GM06990 (cell line): ENCODE measurements at regions not wholly inside any gene's neighbourhood (a gene's known extent, or its start where the extent isn't known, plus 50 kb on each side); places are given as distances from the start of the nearest gene placed in this dataset.

Source experiments
- DNase-seq: peaks from one replicate; pipeline ENCODE4 v3.0.0-alpha.2; 2011; ENCODE audit not compliant: insufficient read length; ENCODE audit errors: extremely low read depth
- H3K27me3 ChIP-seq: replicated peaks from 2 replicates; pipeline ENCODE4 v1.6.0; 2011; ENCODE audit warnings: low read length; ENCODE audit not compliant: control insufficient read depth, insufficient read depth
- H3K36me3 ChIP-seq: 2 replicates; pipeline ENCODE4 v1.5.1; 2011; ENCODE audit warnings: low read length; ENCODE audit not compliant: control insufficient read depth, insufficient read depth
- H3K4me3 ChIP-seq: replicated peaks from 2 replicates; pipeline ENCODE4 v1.5.1; 2011; ENCODE audit warnings: low read depth, mild to moderate bottlenecking, control low read depth, low read length
- CTCF ChIP-seq: IDR thresholded peaks from 2 replicates; pipeline ENCODE4 v1.5.1; 2011; ENCODE audit warnings: low read length, control low read depth, mild to moderate bottlenecking, inconsistent platforms; ENCODE audit not compliant: insufficient read depth, poor library complexity, severe bottlenecking

- no peak for TF ChIP-seq CTCF
- Histone ChIP-seq H3K4me3 (no peak overlapping the region), H3K36me3 (no peaks in the 10 kb centered on the region), H3K27me3 (no peaks in the 10 kb centered on the region; the same call in none of the 2 replicates)
- DNase-seq: no peak
Observed at GRCh38 chr17:34842235-34842634, 119.0 kb downstream of the CCT6B start.

- DNase-seq: no peak
Observed at GRCh38 chr17:34841467-34841866, 119.8 kb downstream of the CCT6B start.

GRCh38 chr17:34840750-34841149, 120.5 kb downstream of the CCT6B start:
- Histone ChIP-seq H3K36me3 (no peaks in the 10 kb centered on the region), H3K27me3 (no peaks in the 10 kb centered on the region; the same call in none of the 2 replicates), H3K4me3 (no peak overlapping the region)
- no peak for TF ChIP-seq CTCF
- DNase-seq: peak; percentile 25

More at GRCh38 chr17:34841467-34841866, 119.8 kb downstream of the CCT6B start:
- Histone ChIP-seq H3K36me3 (no peaks in the 10 kb centered on the region), H3K27me3 (no peaks in the 10 kb centered on the region; the same call in none of the 2 replicates), H3K4me3 (no peak overlapping the region)
- TF ChIP-seq CTCF: no peak

GRCh38 chr17:34837876-34838478, 123.3 kb downstream of the CCT6B start:
- Histone ChIP-seq H3K27me3 (no peaks in the 10 kb centered on the region; the same call in 1 of the 2 replicates), H3K4me3 (no peak overlapping the region), H3K36me3 (no peaks in the 10 kb centered on the region)
- DNase-seq: no peak
- TF ChIP-seq CTCF: no peak

GRCh38 chr17:34832376-34832775, 128.9 kb downstream of the CCT6B start:
- no peaks in the 10 kb centered on the region for H3K27me3 ChIP-seq
- no peak for DNase-seq
- H3K4me3 ChIP-seq: no peak overlapping the region
- no peaks in the 10 kb centered on the region for H3K36me3 ChIP-seq
- TF ChIP-seq CTCF: no peak

- no peaks in the 10 kb centered on the region; the same call in none of the 2 replicates for H3K27me3 ChIP-seq
- no peak for DNase-seq
- TF ChIP-seq CTCF: no peak
Observed at GRCh38 chr17:34827008-34827407, 134.3 kb downstream of the CCT6B start.

More at GRCh38 chr17:34827008-34827407, 134.3 kb downstream of the CCT6B start:
- no peak overlapping the region for H3K4me3 ChIP-seq
- H3K36me3 ChIP-seq: no peaks in the 10 kb centered on the region
